ENCODE measurements at regions not wholly inside any gene's neighbourhood (a gene's known extent, or its start where the extent isn't known, plus 50 kb on each side); places are given as distances from the start of the nearest gene placed in this dataset.

DNA sequence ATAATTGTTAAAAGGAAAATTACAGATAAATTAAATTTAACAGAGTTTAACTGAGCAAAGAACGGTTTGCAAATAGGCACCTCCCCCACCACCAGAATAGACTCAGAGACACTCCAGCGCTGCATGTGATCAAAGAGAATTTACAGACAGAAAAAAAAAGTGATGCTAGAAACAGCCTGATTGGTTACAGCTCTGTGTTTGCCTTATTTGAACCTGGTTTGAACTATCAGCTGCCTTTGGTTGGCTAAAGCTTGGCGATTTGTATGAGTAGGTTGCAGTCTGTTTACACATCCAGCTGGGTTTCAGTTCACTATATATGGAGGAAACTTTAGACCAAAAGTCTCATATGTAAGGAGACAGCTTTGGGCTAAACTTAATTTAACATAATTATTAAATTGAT is 249.1 kb downstream of the ENC1 start:
- H3K79me2 ChIP-seq (replicated peaks; ENCODE audit: insufficient read depth, low read length): no peaks in the 10 kb centered on the region
- no peaks in the 10 kb centered on the region for H3F3A ChIP-seq (ENCODE audit: insufficient read depth, low read length, poor library complexity, severe bottlenecking)
- H3K36me3 ChIP-seq (ENCODE audit: insufficient read depth, low read length): no peaks in the 10 kb centered on the region
- no peak overlapping the region for H2AFZ ChIP-seq (ENCODE audit: low read depth, low read length)
- no peaks in the 10 kb centered on the region for H4K20me1 ChIP-seq (ENCODE audit: insufficient read depth)
- no peak overlapping the region for H3K4me3 ChIP-seq (ENCODE audit: low read length)
- no peak overlapping the region for H3K9ac ChIP-seq (ENCODE audit: low read length)
- H3K4me2 ChIP-seq (ENCODE audit: low read length): no peak overlapping the region
- H3K9me2 ChIP-seq (ENCODE audit: insufficient read depth, low read length): no peaks in the 10 kb centered on the region
- H3K27me3 ChIP-seq (ENCODE audit: insufficient read depth, low read depth, low read length): no peaks in the 10 kb centered on the region
- no peaks in the 10 kb centered on the region for H3K9me3 ChIP-seq (ENCODE audit: low read length)
- H3K27ac ChIP-seq (ENCODE audit: low read length): no peak overlapping the region
- TF ChIP-seq REST (IDR thresholded peaks at IDR 0.05; ENCODE audit: borderline replicate concordance): no peak
- TF ChIP-seq CTCF (IDR thresholded peaks at IDR 0.05; ENCODE audit: poor library complexity, severe bottlenecking): no peak
- no peak for TF ChIP-seq TAF1 (IDR thresholded peaks at IDR 0.05; ENCODE audit: low read depth)
- no peak for TF ChIP-seq SMC3 (conservative IDR thresholded peaks at IDR 0.05; ENCODE audit: poor library complexity)
- no peak for TF ChIP-seq MXI1 (conservative IDR thresholded peaks at IDR 0.05; ENCODE audit: poor library complexity, severe bottlenecking)
- no peak for TF ChIP-seq EZH2 (IDR thresholded peaks at IDR 0.05; ENCODE audit: borderline replicate concordance, insufficient read depth, low read length, poor library complexity, severe bottlenecking)
- no peak for TF ChIP-seq EP300 (conservative IDR thresholded peaks at IDR 0.05; ENCODE audit: poor library complexity, severe bottlenecking)
- no peak for TF ChIP-seq RAD21 (conservative IDR thresholded peaks at IDR 0.05)
- no peak for TF ChIP-seq POLR2AphosphoS5 (IDR thresholded peaks at IDR 0.05)

- TF ChIP-seq MXI1 (conservative IDR thresholded peaks at IDR 0.05; ENCODE audit: poor library complexity, severe bottlenecking) (no peak), EP300 (conservative IDR thresholded peaks at IDR 0.05; ENCODE audit: poor library complexity, severe bottlenecking) (no peak), TAF1 (IDR thresholded peaks at IDR 0.05; ENCODE audit: low read depth) (no peak), CTCF (IDR thresholded peaks at IDR 0.05; ENCODE audit: poor library complexity, severe bottlenecking) (no peak), EZH2 (IDR thresholded peaks at IDR 0.05; ENCODE audit: borderline replicate concordance, insufficient read depth, low read length, poor library complexity, severe bottlenecking) (no peak), REST (IDR thresholded peaks at IDR 0.05; ENCODE audit: borderline replicate concordance) (no peak), POLR2AphosphoS5 (IDR thresholded peaks at IDR 0.05) (no peak), SMC3 (conservative IDR thresholded peaks at IDR 0.05; ENCODE audit: poor library complexity) (no peak), RAD21 (conservative IDR thresholded peaks at IDR 0.05) (no peak)
- no peak overlapping the region for H3K27ac ChIP-seq (ENCODE audit: low read length)
- no peaks in the 10 kb centered on the region for H3K79me2 ChIP-seq (replicated peaks; ENCODE audit: insufficient read depth, low read length)
- H3K9ac ChIP-seq (ENCODE audit: low read length): no peak overlapping the region
- H4K20me1 ChIP-seq (ENCODE audit: insufficient read depth): no peaks in the 10 kb centered on the region
- H3F3A ChIP-seq (ENCODE audit: insufficient read depth, low read length, poor library complexity, severe bottlenecking): no peaks in the 10 kb centered on the region
- H3K9me2 ChIP-seq (ENCODE audit: insufficient read depth, low read length): no peaks in the 10 kb centered on the region
- H3K36me3 ChIP-seq (ENCODE audit: insufficient read depth, low read length): no peaks in the 10 kb centered on the region
- H3K27me3 ChIP-seq (ENCODE audit: insufficient read depth, low read depth, low read length): no peaks in the 10 kb centered on the region
- no peaks in the 10 kb centered on the region for H3K9me3 ChIP-seq (ENCODE audit: low read length)
- H2AFZ ChIP-seq (ENCODE audit: low read depth, low read length): no peak overlapping the region
- no peak overlapping the region for H3K4me2 ChIP-seq (ENCODE audit: low read length)
- H3K4me3 ChIP-seq (ENCODE audit: low read length): no peak overlapping the region
Measured at GRCh38 chr5:74390822-74391221, 249.7 kb downstream of the ENC1 start.
